A549 (cell line): ENCODE measurements at regions not wholly inside any gene's neighbourhood (a gene's known extent, or its start where the extent isn't known, plus 50 kb on each side); places are given as distances from the start of the nearest gene placed in this dataset.

Experiments used
- FOSB ChIP-seq: fragments of 250-450 bp; sonication (Bioruptor Pico); IDR thresholded peaks from 2 replicates; pipeline ENCODE4 v1.5.0; 2020; ENCODE audit warnings: mild to moderate bottlenecking, moderate library complexity
- HDAC2 ChIP-seq: fragments of 200-600 bp; sonication (generic); IDR thresholded peaks from 2 replicates; pipeline ENCODE4 v1.6.1; 2016
- JUN ChIP-seq, 2 experiments: fragments of >200 bp; sonication (Bioruptor Twin); formaldehyde crosslinking; IDR thresholded peaks; 2 replicates in 1 of 2; 3 replicates in 1 of 2; pipeline ENCODE4 v1.6.1; 2016 to 2017
- MAZ ChIP-seq: fragments of 150-350 bp; IDR thresholded peaks from 2 replicates; pipeline ENCODE4 v1.6.1; 2014; ENCODE audit warnings: antibody characterized with exemption, low read depth, low read length, borderline replicate concordance
- TF ChIP-seq, protein P1 (sequence below): fragments of >200 bp; sonication (Bioruptor Twin); formaldehyde crosslinking; IDR thresholded peaks from 3 replicates; pipeline ENCODE4 v1.5.1; 2016

DNA sequence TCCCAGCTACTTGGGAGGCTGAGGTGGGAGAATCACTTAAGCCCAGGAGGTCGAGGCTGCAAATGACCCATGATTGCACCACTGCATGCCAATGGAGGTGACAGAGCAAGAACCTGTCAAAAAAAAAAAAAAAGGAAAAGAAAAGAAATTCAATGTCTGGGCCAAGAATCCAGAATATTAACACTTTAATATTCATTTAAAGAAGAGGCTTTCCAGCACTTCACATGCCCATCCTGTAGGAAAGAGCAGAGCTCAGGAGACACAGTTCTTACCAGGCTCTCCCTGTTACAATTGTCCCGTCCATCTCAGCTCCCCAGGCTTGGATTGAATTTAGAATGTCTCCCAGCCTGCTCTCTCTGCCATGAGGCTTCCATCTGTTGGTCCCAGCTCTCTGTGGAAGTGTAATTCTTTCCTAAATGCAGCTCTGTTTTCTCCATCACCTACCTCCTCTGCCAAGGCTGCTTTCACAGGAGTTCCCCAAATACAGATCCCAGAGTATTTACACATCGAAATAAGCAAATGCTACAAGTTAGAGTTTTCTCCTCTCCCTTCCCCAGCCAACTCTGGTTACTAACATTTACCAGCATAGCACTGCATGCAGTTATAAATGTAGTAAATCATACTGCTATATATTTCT lies 116.6 kb upstream of the CDC42BPA start:
- TF ChIP-seq, protein P1, sequence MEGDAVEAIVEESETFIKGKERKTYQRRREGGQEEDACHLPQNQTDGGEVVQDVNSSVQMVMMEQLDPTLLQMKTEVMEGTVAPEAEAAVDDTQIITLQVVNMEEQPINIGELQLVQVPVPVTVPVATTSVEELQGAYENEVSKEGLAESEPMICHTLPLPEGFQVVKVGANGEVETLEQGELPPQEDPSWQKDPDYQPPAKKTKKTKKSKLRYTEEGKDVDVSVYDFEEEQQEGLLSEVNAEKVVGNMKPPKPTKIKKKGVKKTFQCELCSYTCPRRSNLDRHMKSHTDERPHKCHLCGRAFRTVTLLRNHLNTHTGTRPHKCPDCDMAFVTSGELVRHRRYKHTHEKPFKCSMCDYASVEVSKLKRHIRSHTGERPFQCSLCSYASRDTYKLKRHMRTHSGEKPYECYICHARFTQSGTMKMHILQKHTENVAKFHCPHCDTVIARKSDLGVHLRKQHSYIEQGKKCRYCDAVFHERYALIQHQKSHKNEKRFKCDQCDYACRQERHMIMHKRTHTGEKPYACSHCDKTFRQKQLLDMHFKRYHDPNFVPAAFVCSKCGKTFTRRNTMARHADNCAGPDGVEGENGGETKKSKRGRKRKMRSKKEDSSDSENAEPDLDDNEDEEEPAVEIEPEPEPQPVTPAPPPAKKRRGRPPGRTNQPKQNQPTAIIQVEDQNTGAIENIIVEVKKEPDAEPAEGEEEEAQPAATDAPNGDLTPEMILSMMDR, result no peak
- TF ChIP-seq MAZ, result no peak
- TF ChIP-seq JUN (IDR thresholded peaks at IDR 0.05), result no peak
- no peak for TF ChIP-seq HDAC2
- TF ChIP-seq FOSB, result no peak
